ENCODE measurements at regions not wholly inside any gene's neighbourhood (a gene's known extent, or its start where the extent isn't known, plus 50 kb on each side); places are given as distances from the start of the nearest gene placed in this dataset. TPM values are rescaled to one million over a fixed set of nuclear protein-coding genes. Genes with fewer than 3 reads are reported as not detected.

MicroRNAs encoded in the stretch of these regions (microRNA counts, 767-probe panel; counts per million panel counts)
- not detected for microRNA hsa-miR-1265

Small RNA genes in the stretch of these regions (microRNA-seq; reads per million reads assigned to microRNA genes)
- not detected for gene MIR1265 (ENCODE audit: borderline microRNAs expressed)
- not detected for gene MIR4293 (ENCODE audit: borderline microRNAs expressed)

Small RNA genes in the stretch of these regions (small RNA-seq; reads per million reads assigned to genes)
- gene MIR1265 (not detected), gene MIR4293 (not detected)

Measured in K562 (cell line).